SK-N-SH (cell line): ENCODE measurements at regions not wholly inside any gene's neighbourhood (a gene's known extent, or its start where the extent isn't known, plus 50 kb on each side); places are given as distances from the start of the nearest gene placed in this dataset.

Experiments used
- CTCF ChIA-PET: fragments of 300-600, 350-600 bp; formaldehyde crosslinking; extraction: SDS; loops from one replicate; lab custom pipeline; 2021; lab: Yijun Ruan, JAX
- POLR2A ChIA-PET: fragments of 350-600 bp; sonication (Branson Sonifier 250); formaldehyde crosslinking; extraction: SDS; loops from one replicate; lab custom pipeline; 2020; ENCODE audit warnings: antibody characterized with exemption, inconsistent platforms; lab: Yijun Ruan, JAX
- DNase-seq: peaks from one replicate; pipeline ENCODE4 v3.0.0; 2012
- H2AFZ ChIP-seq: fragments of 200-600 bp; sonication (generic); 2 replicates; pipeline ENCODE4 v1.8.1; 2016; ENCODE audit warnings: antibody characterized with exemption, mild to moderate bottlenecking, low read depth
- H3F3A ChIP-seq: fragments of 200-600 bp; sonication (generic); replicated peaks from 2 replicates; pipeline ENCODE3; 2016; ENCODE audit warnings: antibody characterized with exemption, mild to moderate bottlenecking; ENCODE audit not compliant: insufficient read depth
- H3K27ac ChIP-seq, 2 experiments: fragments of 200-500 bp in 1 of 2; fragments of 200-600 bp in 1 of 2; sonication (Bioruptor generic) in 1 of 2; sonication (generic), shearing (Covaris generic) in 1 of 2; 2 replicates each; pipeline versions ENCODE4 v1.5.1 to v1.6.1; 2014 to 2016; ENCODE audit warnings: low read depth in 2 of 2, inconsistent platforms in 1 of 2, low read length in 1 of 2, mild to moderate bottlenecking in 1 of 2, mixed read lengths in 1 of 2
- H3K27me3 ChIP-seq: fragments of 200-600 bp; sonication (generic), shearing (Covaris generic); 2 replicates; pipeline ENCODE4 v1.6.1; 2016; ENCODE audit warnings: mixed run types; ENCODE audit not compliant: insufficient read depth
- H3K36me3 ChIP-seq, 2 experiments: fragments of 200-500 bp in 1 of 2; fragments of 200-600 bp in 1 of 2; sonication (Bioruptor generic) in 1 of 2; sonication (generic) in 1 of 2; replicated peaks in 1 of 2; 2 replicates each; pipeline versions ENCODE3 to v1.5.1; 2014 to 2016; ENCODE audit warnings: low read length in 1 of 2, mild to moderate bottlenecking in 1 of 2; ENCODE audit not compliant: insufficient read depth in 2 of 2, control insufficient read depth in 1 of 2
- H3K4me1 ChIP-seq, 2 experiments: fragments of 200-500 bp in 1 of 2; fragments of 200-600 bp in 1 of 2; sonication (Bioruptor generic) in 1 of 2; sonication (generic), shearing (Covaris generic) in 1 of 2; 2 replicates each; pipeline versions ENCODE4 v1.5.1 to v1.6.1; 2014 to 2016; ENCODE audit warnings: low read depth in 1 of 2, low read length in 1 of 2, mixed run types in 1 of 2; ENCODE audit not compliant: insufficient read depth in 2 of 2, control insufficient read depth in 1 of 2
- H3K4me2 ChIP-seq: fragments of 200-600 bp; sonication (generic), shearing (Covaris generic); 2 replicates; pipeline ENCODE4 v1.6.1; 2017; ENCODE audit warnings: mixed run types
- H3K4me3 ChIP-seq, 2 experiments: fragments of 200-500 bp in 1 of 2; fragments of 200-600 bp in 1 of 2; sonication (Bioruptor generic) in 1 of 2; sonication (generic), shearing (Covaris generic) in 1 of 2; 2 replicates each; pipeline versions ENCODE4 v1.5.1 to v1.8.1; 2014 to 2016; ENCODE audit warnings: low read depth in 2 of 2, inconsistent platforms in 1 of 2, low read length in 1 of 2, mild to moderate bottlenecking in 1 of 2, mixed read lengths in 1 of 2, moderate library complexity in 1 of 2
- H3K79me2 ChIP-seq: fragments of 200-600 bp; sonication (generic); 2 replicates; pipeline ENCODE4 v1.8.1; 2017; ENCODE audit warnings: mild to moderate bottlenecking; ENCODE audit not compliant: insufficient read depth
- H3K9ac ChIP-seq: fragments of 200-600 bp; sonication (generic); 2 replicates; pipeline ENCODE4 v1.6.1; 2017; ENCODE audit warnings: mixed run types
- H3K9me2 ChIP-seq: fragments of 200-600 bp; sonication (generic); 2 replicates; pipeline ENCODE4 v1.6.1; 2017; ENCODE audit warnings: mixed run types
- H3K9me3 ChIP-seq: fragments of 200-600 bp; sonication (generic); 2 replicates; pipeline ENCODE4 v1.6.1; 2017; ENCODE audit warnings: mixed run types, mild to moderate bottlenecking, moderate library complexity
- H4K20me1 ChIP-seq: fragments of 200-600 bp; sonication (generic); 2 replicates; pipeline ENCODE4 v1.6.1; 2017; ENCODE audit warnings: mild to moderate bottlenecking, mixed run types; ENCODE audit not compliant: insufficient read depth
- EP300 ChIP-seq, 2 experiments: IDR thresholded peaks; 2 replicates each; pipeline versions ENCODE4 v1.4.0 to v1.6.1; 2012; ENCODE audit warnings: borderline replicate concordance in 1 of 2, low read depth in 1 of 2, low read length in 1 of 2
- FOSL2 ChIP-seq: IDR thresholded peaks from 2 replicates; pipeline ENCODE4 v1.4.0; 2012; ENCODE audit warnings: low read depth, mild to moderate bottlenecking, moderate library complexity, borderline replicate concordance
- GATA2 ChIP-seq: sonication (generic); formaldehyde crosslinking; IDR thresholded peaks from 2 replicates; pipeline ENCODE4 v1.5.0; 2020; ENCODE audit warnings: mild to moderate bottlenecking, missing genetic modification reagents
- JUND ChIP-seq: IDR thresholded peaks from 2 replicates; pipeline ENCODE4 v1.4.0; 2012
- NFIC ChIP-seq: IDR thresholded peaks from 2 replicates; pipeline ENCODE4 v1.4.0; 2012; ENCODE audit warnings: borderline replicate concordance
- POLR2AphosphoS5 ChIP-seq: IDR thresholded peaks from 2 replicates; pipeline ENCODE4 v1.6.1; 2012; ENCODE audit warnings: low read depth, low read length
- RAD21 ChIP-seq: IDR thresholded peaks from 2 replicates; pipeline ENCODE4 v1.6.1; 2012; ENCODE audit warnings: mild to moderate bottlenecking, low read length
- RFX5 ChIP-seq: IDR thresholded peaks from 2 replicates; pipeline ENCODE4 v1.6.1; 2012; ENCODE audit warnings: mild to moderate bottlenecking, improper control_type of control experiment, low read length
- RXRA ChIP-seq: IDR thresholded peaks from 2 replicates; pipeline ENCODE4 v1.4.0; 2012; ENCODE audit warnings: low read depth, mild to moderate bottlenecking, borderline replicate concordance
- SIN3A ChIP-seq: IDR thresholded peaks from 2 replicates; pipeline ENCODE4 v1.6.1; 2012; ENCODE audit warnings: low read depth, mild to moderate bottlenecking, low read length, moderate library complexity, borderline replicate concordance
- SMC3 ChIP-seq: IDR thresholded peaks from 2 replicates; pipeline ENCODE4 v1.6.1; 2012; ENCODE audit warnings: low read depth, low read length, improper control_type of control experiment
- TCF12 ChIP-seq: IDR thresholded peaks from 2 replicates; pipeline ENCODE4 v1.4.0; 2012
- WGBS: methylation state at CpG from one replicate; pipeline ENCODE4 v1.1.6; 2017; ENCODE audit warnings: low lambda C conversion rate; 5-methylcytosine and 5-hydroxymethylcytosine counted together
- TF ChIP-seq, protein P1 (sequence below): IDR thresholded peaks from 2 replicates; pipeline ENCODE4 v1.4.0; 2012; ENCODE audit warnings: low read depth, borderline replicate concordance
- TF ChIP-seq, protein P2 (sequence below): IDR thresholded peaks from 2 replicates; pipeline ENCODE4; 2012
- TF ChIP-seq, protein P3 (sequence below): IDR thresholded peaks from 2 replicates; pipeline ENCODE4 v1.6.1; 2012; ENCODE audit warnings: mild to moderate bottlenecking, low read depth, low read length, moderate library complexity
- TF ChIP-seq, protein P4 (sequence below): IDR thresholded peaks from 2 replicates; pipeline ENCODE4 v1.4.0; 2012; ENCODE audit warnings: low read depth

DNA sequence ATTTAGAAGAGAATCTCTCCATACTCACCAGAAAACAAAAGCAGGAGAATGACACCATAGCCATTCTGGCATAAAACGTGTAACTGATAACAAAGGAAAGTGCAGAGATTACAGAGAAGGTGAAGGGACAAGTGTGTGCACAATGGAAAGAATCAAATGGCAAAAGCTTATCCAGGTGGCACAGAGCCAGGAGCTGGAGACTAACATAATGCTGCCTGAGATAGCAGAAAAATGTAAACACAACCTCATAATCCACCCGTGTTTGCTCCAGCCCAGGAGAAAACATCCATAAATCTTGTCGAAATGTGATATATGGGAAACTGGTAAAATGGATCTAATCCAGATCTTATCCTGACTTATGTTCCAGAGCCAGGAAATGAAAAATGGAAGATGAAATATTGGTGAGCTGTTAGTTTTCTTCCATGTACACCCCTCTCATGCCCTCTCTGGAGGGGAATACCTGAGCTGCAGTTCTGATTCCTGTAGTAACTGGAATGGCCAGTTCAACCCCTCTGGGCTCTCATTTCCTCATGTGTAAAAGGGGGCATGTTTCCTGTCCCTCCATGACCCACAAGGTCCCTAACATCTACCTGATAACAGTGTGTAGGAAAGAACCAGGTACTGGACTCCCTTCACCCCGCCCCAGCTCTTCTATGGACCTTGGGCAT, 212.3 kb upstream of the DAPK1 start:
- Histone ChIP-seq H3K9me2 (no peaks in the 10 kb centered on the region), H3K79me2 (no peaks in the 10 kb centered on the region), H3K4me3 (no peak overlapping the region), H3K9ac (no peak overlapping the region), H3K4me1 (peaks cover 11 to 20% of the 10 kb centered on the region in 2 experiments), H3K27me3 (no peaks in the 10 kb centered on the region), H3K27ac (peak overlapping the region in 1 of 2 experiments; percentile 62; a peak in 1 of 4 replicates), H2AFZ (no peak overlapping the region), H3K4me2 (no peak overlapping the region), H4K20me1 (no peaks in the 10 kb centered on the region), H3F3A (peaks cover 7% of the 10 kb centered on the region), H3K9me3 (no peaks in the 10 kb centered on the region), H3K36me3 (no peaks in the 10 kb centered on the region)
- TF ChIP-seq SMC3 (no peak), SIN3A (0 out of 2 replicates have a peak, but pooled peaks have one; percentile 48), EP300 (IDR thresholded peaks at IDR 0.05; ENCODE audit: borderline replicate concordance in 1 of 2, low read depth in 1 of 2, low read length in 1 of 2) (peak; percentile 43 to 58; a peak in 3 of 4 replicates), RAD21 (no peak), TCF12 (peak; percentile 73), POLR2AphosphoS5 (peak; percentile 56; the same call in 1 of the 2 replicates), FOSL2 (no peak), NFIC (peak; percentile 86), GATA2 (CRISPR knock-in tag) (peak; percentile 61), RXRA (peak; percentile 10; the same call in 1 of the 2 replicates), RFX5 (no peak), JUND (peak; percentile 36; the same call in 1 of the 2 replicates)
- TF ChIP-seq, protein P1, sequence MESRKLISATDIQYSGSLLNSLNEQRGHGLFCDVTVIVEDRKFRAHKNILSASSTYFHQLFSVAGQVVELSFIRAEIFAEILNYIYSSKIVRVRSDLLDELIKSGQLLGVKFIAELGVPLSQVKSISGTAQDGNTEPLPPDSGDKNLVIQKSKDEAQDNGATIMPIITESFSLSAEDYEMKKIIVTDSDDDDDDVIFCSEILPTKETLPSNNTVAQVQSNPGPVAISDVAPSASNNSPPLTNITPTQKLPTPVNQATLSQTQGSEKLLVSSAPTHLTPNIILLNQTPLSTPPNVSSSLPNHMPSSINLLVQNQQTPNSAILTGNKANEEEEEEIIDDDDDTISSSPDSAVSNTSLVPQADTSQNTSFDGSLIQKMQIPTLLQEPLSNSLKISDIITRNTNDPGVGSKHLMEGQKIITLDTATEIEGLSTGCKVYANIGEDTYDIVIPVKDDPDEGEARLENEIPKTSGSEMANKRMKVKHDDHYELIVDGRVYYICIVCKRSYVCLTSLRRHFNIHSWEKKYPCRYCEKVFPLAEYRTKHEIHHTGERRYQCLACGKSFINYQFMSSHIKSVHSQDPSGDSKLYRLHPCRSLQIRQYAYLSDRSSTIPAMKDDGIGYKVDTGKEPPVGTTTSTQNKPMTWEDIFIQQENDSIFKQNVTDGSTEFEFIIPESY = no peak
- TF ChIP-seq, protein P2, sequence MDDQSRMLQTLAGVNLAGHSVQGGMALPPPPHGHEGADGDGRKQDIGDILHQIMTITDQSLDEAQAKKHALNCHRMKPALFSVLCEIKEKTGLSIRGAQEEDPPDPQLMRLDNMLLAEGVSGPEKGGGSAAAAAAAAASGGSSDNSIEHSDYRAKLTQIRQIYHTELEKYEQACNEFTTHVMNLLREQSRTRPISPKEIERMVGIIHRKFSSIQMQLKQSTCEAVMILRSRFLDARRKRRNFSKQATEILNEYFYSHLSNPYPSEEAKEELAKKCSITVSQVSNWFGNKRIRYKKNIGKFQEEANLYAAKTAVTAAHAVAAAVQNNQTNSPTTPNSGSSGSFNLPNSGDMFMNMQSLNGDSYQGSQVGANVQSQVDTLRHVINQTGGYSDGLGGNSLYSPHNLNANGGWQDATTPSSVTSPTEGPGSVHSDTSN = peak; percentile 87
- TF ChIP-seq, protein P3, sequence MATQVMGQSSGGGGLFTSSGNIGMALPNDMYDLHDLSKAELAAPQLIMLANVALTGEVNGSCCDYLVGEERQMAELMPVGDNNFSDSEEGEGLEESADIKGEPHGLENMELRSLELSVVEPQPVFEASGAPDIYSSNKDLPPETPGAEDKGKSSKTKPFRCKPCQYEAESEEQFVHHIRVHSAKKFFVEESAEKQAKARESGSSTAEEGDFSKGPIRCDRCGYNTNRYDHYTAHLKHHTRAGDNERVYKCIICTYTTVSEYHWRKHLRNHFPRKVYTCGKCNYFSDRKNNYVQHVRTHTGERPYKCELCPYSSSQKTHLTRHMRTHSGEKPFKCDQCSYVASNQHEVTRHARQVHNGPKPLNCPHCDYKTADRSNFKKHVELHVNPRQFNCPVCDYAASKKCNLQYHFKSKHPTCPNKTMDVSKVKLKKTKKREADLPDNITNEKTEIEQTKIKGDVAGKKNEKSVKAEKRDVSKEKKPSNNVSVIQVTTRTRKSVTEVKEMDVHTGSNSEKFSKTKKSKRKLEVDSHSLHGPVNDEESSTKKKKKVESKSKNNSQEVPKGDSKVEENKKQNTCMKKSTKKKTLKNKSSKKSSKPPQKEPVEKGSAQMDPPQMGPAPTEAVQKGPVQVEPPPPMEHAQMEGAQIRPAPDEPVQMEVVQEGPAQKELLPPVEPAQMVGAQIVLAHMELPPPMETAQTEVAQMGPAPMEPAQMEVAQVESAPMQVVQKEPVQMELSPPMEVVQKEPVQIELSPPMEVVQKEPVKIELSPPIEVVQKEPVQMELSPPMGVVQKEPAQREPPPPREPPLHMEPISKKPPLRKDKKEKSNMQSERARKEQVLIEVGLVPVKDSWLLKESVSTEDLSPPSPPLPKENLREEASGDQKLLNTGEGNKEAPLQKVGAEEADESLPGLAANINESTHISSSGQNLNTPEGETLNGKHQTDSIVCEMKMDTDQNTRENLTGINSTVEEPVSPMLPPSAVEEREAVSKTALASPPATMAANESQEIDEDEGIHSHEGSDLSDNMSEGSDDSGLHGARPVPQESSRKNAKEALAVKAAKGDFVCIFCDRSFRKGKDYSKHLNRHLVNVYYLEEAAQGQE = no peak
- TF ChIP-seq, protein P4, sequence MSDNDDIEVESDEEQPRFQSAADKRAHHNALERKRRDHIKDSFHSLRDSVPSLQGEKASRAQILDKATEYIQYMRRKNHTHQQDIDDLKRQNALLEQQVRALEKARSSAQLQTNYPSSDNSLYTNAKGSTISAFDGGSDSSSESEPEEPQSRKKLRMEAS = 0 out of 2 replicates have a peak, but pooled peaks have one; percentile 0
- POLR2A ChIA-PET = no interaction called here
- WGBS = 27% methylated on average over 4 of the region's 4 CpGs
- DNase-seq = peak; percentile 27
- CTCF ChIA-PET = interaction anchor here (1.2 to 1.7 kb wide), 2 partner anchors 18 to 851 kb away, joined by 6 read pairs; no protein-coding TSS in a partner anchor
